HCT116 (cell line): ENCODE measurements at regions not wholly inside any gene's neighbourhood (a gene's known extent, or its start where the extent isn't known, plus 50 kb on each side); places are given as distances from the start of the nearest gene placed in this dataset.
"Not testable (repeated sequence)": the region's sequence is repeated elsewhere in the genome, so short reads cannot be mapped to it uniquely, and the experiment has no call there.

Source experiments
- ATAC-seq: fragments of 200-7000 bp; cut with Tn5 transposase; 2 replicates; pipeline ENCODE4 v1.9.1; 2020; ENCODE audit warnings: mild to moderate bottlenecking, moderate library complexity
- BruUV-seq: library from RNA; stranded (reverse); fragments of 400-500 nt; replicated peaks from 2 replicates; lab custom pipeline; 2021; lab: Mats Ljungman, UMichigan
- CTCF ChIA-PET: fragments of 300-600 bp; sonication (Branson Sonifier 250); formaldehyde crosslinking; loops from one replicate; lab custom pipeline; 2021; ENCODE audit warnings: antibody characterized with exemption; lab: Charles Lee
- POLR2A ChIA-PET: fragments of 300-600, 350-600 bp; sonication (Branson Sonifier 250); formaldehyde crosslinking; loops from one replicate; lab custom pipeline; 2021; ENCODE audit warnings: antibody characterized with exemption; lab: Charles Lee
- RAD21 ChIA-PET, 2 experiments: fragments of 300-600 bp; sonication (Branson Sonifier 250); formaldehyde crosslinking; loops; one replicate each; lab custom pipeline; 2023; ENCODE audit warnings: low total read pairs in 2 of 2; ENCODE audit not compliant: uncharacterized antibody in 2 of 2, unreplicated experiment in 2 of 2, low non-redundant PET in 1 of 2; lab: Charles Lee
- DNase-seq: peaks from one replicate; pipeline ENCODE4 v3.0.0-alpha.2; 2010; ENCODE audit warnings: low read depth, low spot score
- H2AFZ ChIP-seq: fragments of 200-600 bp; shearing (Covaris generic), sonication (generic); 2 replicates; pipeline ENCODE4 v1.6.1; 2017; ENCODE audit warnings: low read depth, mixed run types, mixed read lengths, antibody characterized with exemption, low read length; ENCODE audit not compliant: poor library complexity, severe bottlenecking
- H3K27ac ChIP-seq: 2 replicates; pipeline ENCODE4 v1.5.1; 2012; ENCODE audit warnings: low read depth, low read length
- H3K27me3 ChIP-seq: fragments of 200-600 bp; sonication (generic); 2 replicates; pipeline ENCODE4 v1.6.1; 2016; ENCODE audit warnings: mixed run types, low read length, mixed read lengths; ENCODE audit not compliant: insufficient read depth
- H3K36me3 ChIP-seq, 2 experiments: fragments of 200-500 bp in 1 of 2; fragments of 200-600 bp in 1 of 2; sonication (Bioruptor generic) in 1 of 2; sonication (generic) in 1 of 2; 2 replicates each; pipeline versions ENCODE4 v1.5.1 to v1.6.1; 2014 to 2016; ENCODE audit warnings: low read length in 2 of 2, inconsistent platforms in 1 of 2, mixed read lengths in 1 of 2, mixed run types in 1 of 2; ENCODE audit not compliant: insufficient read depth in 2 of 2, control insufficient read depth in 1 of 2
- H3K4me1 ChIP-seq, 2 experiments: fragments of 200-600 bp in 1 of 2; sonication (generic) in 1 of 2; 2 replicates each; pipeline versions ENCODE4 v1.5.1 to v1.6.1; 2012 to 2017; ENCODE audit warnings: low read length in 2 of 2, inconsistent platforms in 1 of 2, mild to moderate bottlenecking in 1 of 2, mixed read lengths in 1 of 2, mixed run types in 1 of 2, moderate library complexity in 1 of 2; ENCODE audit not compliant: insufficient read depth in 2 of 2, control insufficient read depth in 1 of 2
- H3K4me2 ChIP-seq: fragments of 200-600 bp; sonication (generic); 2 replicates; pipeline ENCODE4 v1.6.1; 2017; ENCODE audit warnings: mixed run types, low read length, mixed read lengths
- H3K4me3 ChIP-seq, 2 experiments: fragments of 200-600 bp in 1 of 2; sonication (generic) in 1 of 2; replicated peaks in 1 of 2; 2 replicates each; pipeline ENCODE4 v1.5.1; 2011 to 2016; ENCODE audit warnings: low read length in 2 of 2, control low read depth in 1 of 2, low read depth in 1 of 2, mild to moderate bottlenecking in 1 of 2, mixed read lengths in 1 of 2, mixed run types in 1 of 2
- H3K79me2 ChIP-seq: fragments of 200-600 bp; sonication (generic); 2 replicates; pipeline ENCODE4 v1.6.1; 2017; ENCODE audit warnings: mild to moderate bottlenecking, mixed run types, low read length, moderate library complexity, mixed read lengths; ENCODE audit not compliant: insufficient read depth
- H3K9ac ChIP-seq: fragments of 200-600 bp; sonication (generic); 2 replicates; pipeline ENCODE4 v1.6.1; 2016; ENCODE audit warnings: low read length, mixed read lengths
- H3K9me2 ChIP-seq: fragments of 200-600 bp; sonication (generic), shearing (Covaris generic); 2 replicates; pipeline ENCODE4 v1.6.1; 2017; ENCODE audit warnings: mixed run types, mild to moderate bottlenecking, moderate library complexity; ENCODE audit not compliant: insufficient read depth
- H3K9me3 ChIP-seq, 2 experiments: fragments of 200-500 bp in 1 of 2; fragments of 200-600 bp in 1 of 2; sonication (Bioruptor generic) in 1 of 2; sonication (generic) in 1 of 2; 2 replicates each; pipeline ENCODE4 v1.6.1; 2014 to 2017; ENCODE audit warnings: low read length in 2 of 2, mixed read lengths in 2 of 2, inconsistent platforms in 1 of 2, low read depth in 1 of 2, mild to moderate bottlenecking in 1 of 2, mixed run types in 1 of 2, moderate library complexity in 1 of 2; ENCODE audit not compliant: control insufficient read depth in 1 of 2, insufficient read depth in 1 of 2
- H4K20me1 ChIP-seq: fragments of 200-600 bp; sonication (generic), shearing (Covaris generic); 2 replicates; pipeline ENCODE4 v1.6.1; 2017; ENCODE audit warnings: mixed run types, mild to moderate bottlenecking, moderate library complexity; ENCODE audit not compliant: insufficient read depth
- ATF3 ChIP-seq: IDR thresholded peaks from 2 replicates; pipeline ENCODE4 v1.6.1; 2012
- CTCF ChIP-seq, 3 experiments: fragments of 200-600 bp in 1 of 3; sonication (generic) in 1 of 3; IDR thresholded peaks in 2 of 3; conservative IDR thresholded peaks in 1 of 3; 2 replicates each; pipeline ENCODE4 v1.5.1; 2012 to 2017; ENCODE audit warnings: low read depth in 2 of 3, low read length in 2 of 3, antibody characterized with exemption in 1 of 3, borderline replicate concordance in 1 of 3, control low read depth in 1 of 3, mild to moderate bottlenecking in 1 of 3, mixed read lengths in 1 of 3, mixed run types in 1 of 3, moderate library complexity in 1 of 3; ENCODE audit not compliant: insufficient read depth in 1 of 3
- EGR1 ChIP-seq: IDR thresholded peaks from 2 replicates; pipeline ENCODE4 v1.6.1; 2012; ENCODE audit warnings: low read depth
- ELF1 ChIP-seq: IDR thresholded peaks from 2 replicates; pipeline ENCODE4 v1.6.1; 2012; ENCODE audit warnings: low read depth, borderline replicate concordance
- EZH2 ChIP-seq: fragments of 200-600 bp; sonication (generic); IDR thresholded peaks from 2 replicates; pipeline ENCODE4 v1.6.1; 2017; ENCODE audit warnings: antibody characterized with exemption, mixed run types
- EZH2phosphoT487 ChIP-seq: fragments of 200-600 bp; IDR thresholded peaks from 2 replicates; pipeline ENCODE4 v1.6.1; 2018; ENCODE audit warnings: antibody characterized with exemption, borderline replicate concordance
- FOSL1 ChIP-seq: IDR thresholded peaks from 2 replicates; pipeline ENCODE4 v1.6.1; 2012; ENCODE audit warnings: low read depth
- JUND ChIP-seq: IDR thresholded peaks from 2 replicates; pipeline ENCODE4 v1.6.1; 2012
- MAX ChIP-seq: IDR thresholded peaks from 2 replicates; pipeline ENCODE4 v1.6.1; 2012
- REST ChIP-seq: IDR thresholded peaks from 2 replicates; pipeline ENCODE4 v1.6.1; 2012; ENCODE audit warnings: low read depth
- TCF7L2 ChIP-seq: IDR thresholded peaks from 2 replicates; pipeline ENCODE4 v1.7.0; 2011; ENCODE audit warnings: borderline replicate concordance, inconsistent platforms; ENCODE audit not compliant: insufficient read depth, insufficient read length; ENCODE audit errors: extremely low read depth
- YY1 ChIP-seq: IDR thresholded peaks from 2 replicates; pipeline ENCODE4 v1.6.1; 2011; ENCODE audit warnings: low read length, low read depth, moderate library complexity, mild to moderate bottlenecking; ENCODE audit not compliant: insufficient replicate concordance; ENCODE audit errors: extremely low read depth
- ZFX ChIP-seq: fragments of 450-650 bp; IDR thresholded peaks from 2 replicates; pipeline ENCODE4 v1.6.1; 2017
- ZNF274 ChIP-seq: fragments of 200-500 bp; sonication (Bioruptor generic); IDR thresholded peaks from 2 replicates; pipeline ENCODE4 v1.6.1; 2014; ENCODE audit warnings: mild to moderate bottlenecking, low read depth, low read length, inconsistent platforms
- intact Hi-C: fragments of 100-400 bp; cut with micrococcal nuclease; formaldehyde crosslinking; loops from 2 replicates; pipeline ENCODE4 v1.10.0; 2022

GRCh38 chr3:176214758-176215157 lies 982.5 kb downstream of the TBL1XR1 start:
- BruUV-seq: no TSS peak
- no peaks in the 10 kb centered on the region for H3K79me2 ChIP-seq
- H3K4me2 ChIP-seq: no peak overlapping the region
- RAD21 ChIA-PET: no interaction called here
- H3K9ac ChIP-seq: no peak overlapping the region
- H3K4me3 ChIP-seq: no peak overlapping the region
- intact Hi-C loops: no loop called here
- TF ChIP-seq EGR1 (no peak), MAX (no peak), TCF7L2 (no peak), ELF1 (no peak), CTCF (IDR thresholded peaks at IDR 0.05 in 2 of 3, conservative IDR thresholded peaks at IDR 0.05 in 1 of 3; ENCODE audit: borderline replicate concordance in 1 of 3, insufficient read depth in 1 of 3, low read depth in 2 of 3, low read length in 2 of 3) (no peak), ZNF274 (no peak), ATF3 (no peak), YY1 (no peak), JUND (no peak), REST (no peak), ZFX (no peak), FOSL1 (no peak), EZH2phosphoT487 (no peak), EZH2 (no peak)
- H2AFZ ChIP-seq: no peak overlapping the region
- no peaks in the 10 kb centered on the region for H3K27me3 ChIP-seq
- DNase-seq: no peak
- CTCF ChIA-PET: no interaction called here
- H3K9me2 ChIP-seq: no peaks in the 10 kb centered on the region; the same call in 1 of the 2 replicates
- H3K9me3 ChIP-seq: no peaks in the 10 kb centered on the region
- H3K27ac ChIP-seq: no peak overlapping the region
- no peak for ATAC-seq
- no peaks in the 10 kb centered on the region for H3K36me3 ChIP-seq
- no peaks in the 10 kb centered on the region for H4K20me1 ChIP-seq
- POLR2A ChIA-PET: no interaction called here
- H3K4me1 ChIP-seq: no peaks in the 10 kb centered on the region

GRCh38 chr3:176213314-176213713 lies 984.0 kb downstream of the TBL1XR1 start:
- CTCF ChIA-PET, POLR2A ChIA-PET, BruUV-seq: not testable (repeated sequence)

More at GRCh38 chr3:176213314-176213713, 984.0 kb downstream of the TBL1XR1 start:
- intact Hi-C loops, H3K4me3 ChIP-seq, H4K20me1 ChIP-seq, ATAC-seq, H2AFZ ChIP-seq, RAD21 ChIA-PET, H3K36me3 ChIP-seq, H3K27me3 ChIP-seq, H3K4me1 ChIP-seq, H3K9me2 ChIP-seq, H3K9ac ChIP-seq, H3K27ac ChIP-seq, H3K4me2 ChIP-seq, H3K79me2 ChIP-seq, DNase-seq, H3K9me3 ChIP-seq: not testable (repeated sequence)
